ENCODE measurements at regions not wholly inside any gene's neighbourhood (a gene's known extent, or its start where the extent isn't known, plus 50 kb on each side); places are given as distances from the start of the nearest gene placed in this dataset.

GRCh38 chr4:19262467-19262866, 989.2 kb upstream of the SLIT2 start:
- DNase-seq (ENCODE audit: insufficient read length, low spot score) (no peak), FAIRE-seq (no peak)
- TF ChIP-seq CTCF (IDR thresholded peaks at IDR 0.05; ENCODE audit: insufficient read depth, missing control alignments) = no peak

- no peak for TF ChIP-seq CTCF (IDR thresholded peaks at IDR 0.05; ENCODE audit: insufficient read depth, missing control alignments)
- FAIRE-seq (no peak), DNase-seq (ENCODE audit: insufficient read length, low spot score) (no peak)
Observed at GRCh38 chr4:19260346-19260745, 991.4 kb upstream of the SLIT2 start.

- DNase-seq (ENCODE audit: insufficient read length, low spot score) = no peak
- TF ChIP-seq CTCF (IDR thresholded peaks at IDR 0.05; ENCODE audit: insufficient read depth, missing control alignments) = no peak
- no peak for FAIRE-seq
Observed at GRCh38 chr4:19259920-19260319, 991.8 kb upstream of the SLIT2 start.

GRCh38 chr4:19256823-19257222, 994.9 kb upstream of the SLIT2 start:
- DNase-seq (ENCODE audit: insufficient read length, low spot score) (no peak), FAIRE-seq (no peak)
- TF ChIP-seq CTCF (IDR thresholded peaks at IDR 0.05; ENCODE audit: insufficient read depth, missing control alignments) = no peak

- TF ChIP-seq CTCF (IDR thresholded peaks at IDR 0.05; ENCODE audit: insufficient read depth, missing control alignments) = no peak
- FAIRE-seq (no peak), DNase-seq (ENCODE audit: insufficient read length, low spot score) (no peak)
Observed at GRCh38 chr4:19254486-19254885, 997.2 kb upstream of the SLIT2 start.

GRCh38 chr4:19248023-19248422, 1003.7 kb upstream of the SLIT2 start:
- no peak for DNase-seq (ENCODE audit: insufficient read length, low spot score)
- no peak for FAIRE-seq
- no peak for TF ChIP-seq CTCF (IDR thresholded peaks at IDR 0.05; ENCODE audit: insufficient read depth, missing control alignments)

- FAIRE-seq = no peak
- no peak for TF ChIP-seq CTCF (IDR thresholded peaks at IDR 0.05; ENCODE audit: insufficient read depth, missing control alignments)
- no peak for DNase-seq (ENCODE audit: insufficient read length, low spot score)
Observed at GRCh38 chr4:19241895-19242294, 1009.8 kb upstream of the SLIT2 start.
